HEK293 (cell line): ENCODE measurements at regions not wholly inside any gene's neighbourhood (a gene's known extent, or its start where the extent isn't known, plus 50 kb on each side); places are given as distances from the start of the nearest gene placed in this dataset.

Experiments
- CTCF ChIA-PET: fragments of 350-600 bp; formaldehyde crosslinking; extraction: SDS; loops from one replicate; lab custom pipeline; 2021; ENCODE audit warnings: antibody characterized with exemption; lab: Yijun Ruan, JAX
- POLR2A ChIA-PET: fragments of 300-600 bp; formaldehyde crosslinking; extraction: SDS; loops from one replicate; lab custom pipeline; 2020; ENCODE audit warnings: antibody characterized with exemption, inconsistent platforms; lab: Yijun Ruan, JAX
- H3K27ac ChIP-seq: fragments of 200-500 bp; sonication (Bioruptor generic); 2 replicates; pipeline ENCODE4 v1.5.1; 2014; ENCODE audit warnings: low read depth, low read length, control low read depth, inconsistent platforms; ENCODE audit errors: extremely low read depth
- H3K36me3 ChIP-seq, 2 experiments: fragments of 200-500 bp in 1 of 2; sonication (Bioruptor generic) in 1 of 2; 1 replicate in 1 of 2; 2 replicates in 1 of 2; pipeline ENCODE4 v1.5.1; 2014 to 2017; ENCODE audit warnings: inconsistent platforms in 2 of 2, low read length in 2 of 2; ENCODE audit not compliant: control insufficient read depth in 2 of 2, insufficient read depth in 1 of 2
- H3K4me1 ChIP-seq: fragments of 200-500 bp; sonication (Bioruptor generic); 2 replicates; pipeline ENCODE4 v1.5.1; 2014; ENCODE audit warnings: mild to moderate bottlenecking, low read length, inconsistent platforms; ENCODE audit not compliant: control insufficient read depth, insufficient read depth
- H3K4me3 ChIP-seq: 2 replicates; pipeline ENCODE4 v1.5.1; 2011; ENCODE audit warnings: low read depth, mild to moderate bottlenecking, control low read depth, low read length, moderate library complexity
- H3K9me3 ChIP-seq: fragments of 200-500 bp; sonication (Bioruptor generic); 2 replicates; pipeline ENCODE4 v1.5.1; 2014; ENCODE audit warnings: low read depth, low read length, inconsistent platforms; ENCODE audit not compliant: control insufficient read depth, insufficient read depth
- GLIS2 ChIP-seq: fragments of 450-650 bp; formaldehyde crosslinking; IDR thresholded peaks from 2 replicates; pipeline ENCODE4 v1.5.1; 2016; ENCODE audit warnings: missing biosample characterization, missing genetic modification characterization
- TCF7L2 ChIP-seq: IDR thresholded peaks from 2 replicates; pipeline ENCODE4 v1.6.1; 2011; ENCODE audit warnings: low read depth, mild to moderate bottlenecking, inconsistent platforms, low read length, moderate library complexity, borderline replicate concordance
- TRIM28 ChIP-seq: IDR thresholded peaks from 2 replicates; pipeline ENCODE4 v1.6.1; 2011; ENCODE audit warnings: low read length, control low read depth, borderline replicate concordance
- ZBTB48 ChIP-seq: fragments of 450-650 bp; formaldehyde crosslinking; IDR thresholded peaks from 2 replicates; pipeline ENCODE4 v1.5.1; 2016; ENCODE audit warnings: missing biosample characterization, missing genetic modification characterization
- ZNF112 ChIP-seq: fragments of 450-650 bp; formaldehyde crosslinking; IDR thresholded peaks from 2 replicates; pipeline ENCODE4 v1.5.0; 2017; ENCODE audit warnings: missing biosample characterization, missing genetic modification characterization
- ZNF146 ChIP-seq: fragments of 450-650 bp; formaldehyde crosslinking; IDR thresholded peaks from 2 replicates; pipeline ENCODE4 v1.5.1; 2016; ENCODE audit warnings: missing biosample characterization, missing genetic modification characterization
- ZNF155 ChIP-seq: fragments of 450-650 bp; formaldehyde crosslinking; IDR thresholded peaks from 2 replicates; pipeline ENCODE4 v1.5.1; 2016; ENCODE audit warnings: missing biosample characterization, missing genetic modification characterization
- ZNF174 ChIP-seq: fragments of 450-650 bp; formaldehyde crosslinking; IDR thresholded peaks from 2 replicates; pipeline ENCODE4 v1.5.0; 2017; ENCODE audit warnings: missing biosample characterization, mild to moderate bottlenecking, missing genetic modification characterization
- ZNF24 ChIP-seq: fragments of 450-650 bp; formaldehyde crosslinking; IDR thresholded peaks from 2 replicates; pipeline ENCODE4 v1.5.1; 2016; ENCODE audit warnings: missing biosample characterization, missing genetic modification characterization
- ZNF248 ChIP-seq: fragments of 450-650 bp; formaldehyde crosslinking; IDR thresholded peaks from 2 replicates; pipeline ENCODE4 v1.5.1; 2017; ENCODE audit warnings: missing biosample characterization, missing genetic modification characterization
- ZNF501 ChIP-seq: fragments of 450-650 bp; formaldehyde crosslinking; IDR thresholded peaks from 2 replicates; pipeline ENCODE4 v1.5.1; 2016; ENCODE audit warnings: missing biosample characterization, missing genetic modification characterization
- ZNF677 ChIP-seq: fragments of 450-650 bp; IDR thresholded peaks from 2 replicates; pipeline ENCODE4 v1.5.0; 2018; ENCODE audit warnings: missing biosample characterization, mild to moderate bottlenecking, missing genetic modification characterization, moderate library complexity
- ZNF747 ChIP-seq: fragments of 450-650 bp; formaldehyde crosslinking; IDR thresholded peaks from 2 replicates; pipeline ENCODE4 v1.5.1; 2016; ENCODE audit warnings: missing biosample characterization, missing genetic modification characterization
- ZNF776 ChIP-seq: fragments of 450-650 bp; formaldehyde crosslinking; IDR thresholded peaks from 2 replicates; pipeline ENCODE4 v1.5.0; 2017; ENCODE audit warnings: missing biosample characterization, missing genetic modification characterization, borderline replicate concordance
- ZNF777 ChIP-seq: fragments of 450-650 bp; formaldehyde crosslinking; IDR thresholded peaks from 2 replicates; pipeline ENCODE4 v1.5.1; 2017; ENCODE audit warnings: missing biosample characterization, missing genetic modification characterization, borderline replicate concordance
- TF ChIP-seq, protein P1 (sequence below): fragments of 450-650 bp; formaldehyde crosslinking; IDR thresholded peaks from 2 replicates; pipeline ENCODE4 v1.5.1; 2017; ENCODE audit warnings: missing biosample characterization, missing genetic modification characterization
- TF ChIP-seq, protein P2 (sequence below): fragments of 450-650 bp; formaldehyde crosslinking; optimal IDR thresholded peaks from 2 replicates; pipeline ENCODE3; 2016; ENCODE audit warnings: missing biosample characterization, mild to moderate bottlenecking, missing genetic modification characterization
- TF ChIP-seq, protein P3 (sequence below): fragments of 450-650 bp; IDR thresholded peaks from 2 replicates; pipeline ENCODE4 v1.5.1; 2018; ENCODE audit warnings: missing biosample characterization, missing genetic modification characterization
- TF ChIP-seq, protein P4 (sequence below): fragments of 450-650 bp; formaldehyde crosslinking; IDR thresholded peaks from 2 replicates; pipeline ENCODE4 v1.5.1; 2016; ENCODE audit warnings: missing biosample characterization, missing genetic modification characterization
- TF ChIP-seq, protein P5 (sequence below): fragments of 450-650 bp; IDR thresholded peaks from 2 replicates; pipeline ENCODE4 v1.5.1; 2018; ENCODE audit warnings: missing biosample characterization, mild to moderate bottlenecking, missing genetic modification characterization

DNA sequence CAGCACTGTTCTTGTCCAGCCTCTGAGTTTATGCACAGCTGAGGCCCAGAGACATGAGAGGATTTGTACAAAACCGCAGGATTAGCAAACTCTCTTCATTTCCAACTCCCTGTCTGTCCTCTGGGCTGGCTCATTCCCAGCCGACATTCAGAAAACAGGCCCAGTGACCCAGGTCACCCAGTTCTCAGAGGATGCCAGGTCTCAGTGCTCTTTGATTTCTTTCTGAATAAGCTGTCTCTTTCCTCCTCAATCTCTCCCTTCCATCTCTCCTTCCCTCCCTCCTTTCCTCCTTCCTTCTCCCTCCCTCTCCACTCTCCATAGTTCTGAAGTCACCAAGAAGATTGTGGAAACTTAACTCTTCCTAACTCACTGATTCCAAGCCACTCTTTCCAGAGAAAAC is 372.7 kb upstream of the SULF2 start:
- POLR2A ChIA-PET, result no interaction called here
- H3K27ac ChIP-seq, result no peak overlapping the region
- no peaks in the 10 kb centered on the region for H3K4me1 ChIP-seq
- H3K4me3 ChIP-seq, result no peak overlapping the region
- no peaks in the 10 kb centered on the region for H3K9me3 ChIP-seq
- H3K36me3 ChIP-seq, result no peaks in the 10 kb centered on the region
- no peak for TF ChIP-seq ZNF747
- TF ChIP-seq, protein P1, sequence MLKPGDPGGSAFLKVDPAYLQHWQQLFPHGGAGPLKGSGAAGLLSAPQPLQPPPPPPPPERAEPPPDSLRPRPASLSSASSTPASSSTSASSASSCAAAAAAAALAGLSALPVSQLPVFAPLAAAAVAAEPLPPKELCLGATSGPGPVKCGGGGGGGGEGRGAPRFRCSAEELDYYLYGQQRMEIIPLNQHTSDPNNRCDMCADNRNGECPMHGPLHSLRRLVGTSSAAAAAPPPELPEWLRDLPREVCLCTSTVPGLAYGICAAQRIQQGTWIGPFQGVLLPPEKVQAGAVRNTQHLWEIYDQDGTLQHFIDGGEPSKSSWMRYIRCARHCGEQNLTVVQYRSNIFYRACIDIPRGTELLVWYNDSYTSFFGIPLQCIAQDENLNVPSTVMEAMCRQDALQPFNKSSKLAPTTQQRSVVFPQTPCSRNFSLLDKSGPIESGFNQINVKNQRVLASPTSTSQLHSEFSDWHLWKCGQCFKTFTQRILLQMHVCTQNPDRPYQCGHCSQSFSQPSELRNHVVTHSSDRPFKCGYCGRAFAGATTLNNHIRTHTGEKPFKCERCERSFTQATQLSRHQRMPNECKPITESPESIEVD, result no peak
- no peak for TF ChIP-seq ZNF501 (tag by site-specific recombination)
- no peak for TF ChIP-seq ZNF112 (tag by site-specific recombination)
- TF ChIP-seq, all 188 proteins: peak for 0
- CTCF ChIA-PET, result no interaction called here

DNA sequence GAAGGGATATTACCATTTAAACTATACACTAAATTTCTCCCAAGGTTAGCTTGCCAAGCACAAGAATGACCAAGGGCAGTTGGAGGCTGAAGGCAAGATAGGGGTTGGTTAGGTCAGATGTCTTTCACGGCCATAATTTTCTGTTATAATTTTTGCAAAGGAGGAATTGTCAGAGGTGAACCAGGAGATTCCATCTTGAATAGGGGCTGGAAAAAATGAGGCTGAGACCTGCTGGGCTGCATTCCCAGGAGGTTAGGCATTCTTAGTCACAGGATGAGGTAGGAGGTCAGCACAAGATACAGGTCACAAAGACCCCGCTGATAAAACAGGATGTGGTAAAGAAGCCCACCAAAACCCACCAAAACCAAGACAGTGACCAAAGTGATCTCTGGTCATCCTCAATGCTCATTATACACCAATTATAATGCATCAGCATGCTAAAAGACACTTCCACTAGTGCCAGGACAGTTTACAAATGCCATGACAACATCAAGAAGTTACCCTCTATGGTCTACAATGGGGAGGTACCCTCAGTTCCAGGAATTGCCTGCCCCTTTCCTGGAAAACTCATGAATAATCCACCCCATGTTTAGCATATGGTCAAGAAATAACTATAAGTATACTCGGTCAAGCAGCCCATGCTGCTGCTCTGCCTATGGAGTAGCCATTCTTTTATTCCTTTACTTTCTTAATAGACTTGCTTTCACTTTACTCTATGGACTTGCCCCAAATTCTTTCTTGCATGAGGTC is 371.8 kb upstream of the SULF2 start:
- TF ChIP-seq ZBTB48 (no peak), ZNF248 (tag by site-specific recombination) (no peak), ZNF776 (tag by site-specific recombination) (no peak), ZNF174 (no peak), TRIM28 (no peak), TCF7L2 (no peak), ZNF146 (tag by site-specific recombination) (no peak)
- Histone ChIP-seq H3K27ac (no peak overlapping the region), H3K36me3 (no peaks in the 10 kb centered on the region), H3K4me1 (no peaks in the 10 kb centered on the region), H3K9me3 (no peaks in the 10 kb centered on the region), H3K4me3 (no peak overlapping the region)
- CTCF ChIA-PET, result no interaction called here
- POLR2A ChIA-PET, result no interaction called here

DNA sequence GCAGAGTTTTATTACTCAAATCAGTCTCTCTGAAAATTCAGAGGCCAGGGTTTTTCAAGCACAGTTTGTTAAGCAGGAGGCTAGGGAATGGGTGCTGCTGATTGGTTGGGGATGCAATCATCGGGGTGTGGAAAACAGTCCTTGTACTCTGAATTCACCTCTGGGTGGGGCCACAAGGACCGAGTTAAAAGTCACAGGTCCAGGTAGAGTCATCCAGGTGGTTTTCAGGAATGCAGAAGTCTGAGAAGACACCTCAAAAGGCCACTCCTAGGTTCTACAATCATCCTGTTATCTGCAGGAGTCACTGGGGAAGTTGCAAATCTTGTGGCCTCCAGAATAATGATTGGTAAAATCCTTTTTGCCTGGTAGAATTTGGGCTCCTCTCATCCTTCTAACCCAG is 371.2 kb upstream of the SULF2 start:
- no peak for TF ChIP-seq ZNF24 (tag by site-specific recombination)
- ChIA-PET CTCF (no interaction called here), POLR2A (no interaction called here)
- Histone ChIP-seq H3K9me3 (no peaks in the 10 kb centered on the region), H3K27ac (no peak overlapping the region), H3K36me3 (no peaks in the 10 kb centered on the region), H3K4me1 (no peaks in the 10 kb centered on the region), H3K4me3 (no peak overlapping the region)

DNA sequence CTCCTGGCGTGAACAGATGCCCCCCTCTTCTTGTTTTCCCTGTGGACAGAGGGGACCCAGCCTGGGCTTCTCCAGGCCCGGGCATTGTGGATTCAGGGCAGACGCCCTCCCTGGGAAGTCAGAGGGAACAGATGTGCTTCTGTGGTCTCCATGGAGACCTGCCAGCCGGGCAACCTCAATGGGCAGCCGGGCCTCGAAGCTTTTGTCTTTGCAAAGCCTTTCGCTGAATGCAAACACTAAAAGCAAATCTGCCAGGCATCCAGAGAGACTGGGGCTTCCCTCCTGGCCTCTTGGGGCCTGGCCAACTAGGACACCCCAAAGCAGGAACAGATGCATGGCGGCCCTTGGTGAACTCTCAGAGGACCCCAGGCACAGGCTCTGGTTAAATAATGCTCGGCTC is 370.0 kb upstream of the SULF2 start:
- Histone ChIP-seq H3K9me3 (no peaks in the 10 kb centered on the region), H3K4me3 (no peak overlapping the region), H3K36me3 (no peaks in the 10 kb centered on the region), H3K27ac (no peak overlapping the region), H3K4me1 (no peaks in the 10 kb centered on the region)
- POLR2A ChIA-PET, result no interaction called here
- CTCF ChIA-PET, result no interaction called here
- TF ChIP-seq, protein P2, sequence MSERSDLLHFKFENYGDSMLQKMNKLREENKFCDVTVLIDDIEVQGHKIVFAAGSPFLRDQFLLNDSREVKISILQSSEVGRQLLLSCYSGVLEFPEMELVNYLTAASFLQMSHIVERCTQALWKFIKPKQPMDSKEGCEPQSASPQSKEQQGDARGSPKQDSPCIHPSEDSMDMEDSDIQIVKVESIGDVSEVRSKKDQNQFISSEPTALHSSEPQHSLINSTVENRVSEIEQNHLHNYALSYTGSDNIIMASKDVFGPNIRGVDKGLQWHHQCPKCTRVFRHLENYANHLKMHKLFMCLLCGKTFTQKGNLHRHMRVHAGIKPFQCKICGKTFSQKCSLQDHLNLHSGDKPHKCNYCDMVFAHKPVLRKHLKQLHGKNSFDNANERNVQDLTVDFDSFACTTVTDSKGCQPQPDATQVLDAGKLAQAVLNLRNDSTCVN (tag by site-specific recombination), result no peak
- no peak for TF ChIP-seq ZNF777
- no peak for TF ChIP-seq GLIS2
- TF ChIP-seq TCF7L2, result no peak
- TF ChIP-seq, protein P3, sequence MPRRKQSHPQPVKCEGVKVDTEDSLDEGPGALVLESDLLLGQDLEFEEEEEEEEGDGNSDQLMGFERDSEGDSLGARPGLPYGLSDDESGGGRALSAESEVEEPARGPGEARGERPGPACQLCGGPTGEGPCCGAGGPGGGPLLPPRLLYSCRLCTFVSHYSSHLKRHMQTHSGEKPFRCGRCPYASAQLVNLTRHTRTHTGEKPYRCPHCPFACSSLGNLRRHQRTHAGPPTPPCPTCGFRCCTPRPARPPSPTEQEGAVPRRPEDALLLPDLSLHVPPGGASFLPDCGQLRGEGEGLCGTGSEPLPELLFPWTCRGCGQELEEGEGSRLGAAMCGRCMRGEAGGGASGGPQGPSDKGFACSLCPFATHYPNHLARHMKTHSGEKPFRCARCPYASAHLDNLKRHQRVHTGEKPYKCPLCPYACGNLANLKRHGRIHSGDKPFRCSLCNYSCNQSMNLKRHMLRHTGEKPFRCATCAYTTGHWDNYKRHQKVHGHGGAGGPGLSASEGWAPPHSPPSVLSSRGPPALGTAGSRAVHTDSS, result no peak
- no peak for TF ChIP-seq ZNF677 (tag by site-specific recombination)
- TF ChIP-seq, protein P4, sequence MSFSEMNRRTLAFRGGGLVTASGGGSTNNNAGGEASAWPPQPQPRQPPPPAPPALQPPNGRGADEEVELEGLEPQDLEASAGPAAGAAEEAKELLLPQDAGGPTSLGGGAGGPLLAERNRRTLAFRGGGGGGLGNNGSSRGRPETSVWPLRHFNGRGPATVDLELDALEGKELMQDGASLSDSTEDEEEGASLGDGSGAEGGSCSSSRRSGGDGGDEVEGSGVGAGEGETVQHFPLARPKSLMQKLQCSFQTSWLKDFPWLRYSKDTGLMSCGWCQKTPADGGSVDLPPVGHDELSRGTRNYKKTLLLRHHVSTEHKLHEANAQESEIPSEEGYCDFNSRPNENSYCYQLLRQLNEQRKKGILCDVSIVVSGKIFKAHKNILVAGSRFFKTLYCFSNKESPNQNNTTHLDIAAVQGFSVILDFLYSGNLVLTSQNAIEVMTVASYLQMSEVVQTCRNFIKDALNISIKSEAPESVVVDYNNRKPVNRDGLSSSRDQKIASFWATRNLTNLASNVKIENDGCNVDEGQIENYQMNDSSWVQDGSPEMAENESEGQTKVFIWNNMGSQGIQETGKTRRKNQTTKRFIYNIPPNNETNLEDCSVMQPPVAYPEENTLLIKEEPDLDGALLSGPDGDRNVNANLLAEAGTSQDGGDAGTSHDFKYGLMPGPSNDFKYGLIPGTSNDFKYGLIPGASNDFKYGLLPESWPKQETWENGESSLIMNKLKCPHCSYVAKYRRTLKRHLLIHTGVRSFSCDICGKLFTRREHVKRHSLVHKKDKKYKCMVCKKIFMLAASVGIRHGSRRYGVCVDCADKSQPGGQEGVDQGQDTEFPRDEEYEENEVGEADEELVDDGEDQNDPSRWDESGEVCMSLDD (tag by site-specific recombination), result no peak
- TF ChIP-seq, protein P5, sequence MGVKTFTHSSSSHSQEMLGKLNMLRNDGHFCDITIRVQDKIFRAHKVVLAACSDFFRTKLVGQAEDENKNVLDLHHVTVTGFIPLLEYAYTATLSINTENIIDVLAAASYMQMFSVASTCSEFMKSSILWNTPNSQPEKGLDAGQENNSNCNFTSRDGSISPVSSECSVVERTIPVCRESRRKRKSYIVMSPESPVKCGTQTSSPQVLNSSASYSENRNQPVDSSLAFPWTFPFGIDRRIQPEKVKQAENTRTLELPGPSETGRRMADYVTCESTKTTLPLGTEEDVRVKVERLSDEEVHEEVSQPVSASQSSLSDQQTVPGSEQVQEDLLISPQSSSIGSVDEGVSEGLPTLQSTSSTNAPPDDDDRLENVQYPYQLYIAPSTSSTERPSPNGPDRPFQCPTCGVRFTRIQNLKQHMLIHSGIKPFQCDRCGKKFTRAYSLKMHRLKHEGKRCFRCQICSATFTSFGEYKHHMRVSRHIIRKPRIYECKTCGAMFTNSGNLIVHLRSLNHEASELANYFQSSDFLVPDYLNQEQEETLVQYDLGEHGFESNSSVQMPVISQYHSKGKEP (tag by site-specific recombination), result no peak
- no peak for TF ChIP-seq ZNF155
